ENCODE measurements at regions not wholly inside any gene's neighbourhood (a gene's known extent, or its start where the extent isn't known, plus 50 kb on each side); places are given as distances from the start of the nearest gene placed in this dataset.

DNA sequence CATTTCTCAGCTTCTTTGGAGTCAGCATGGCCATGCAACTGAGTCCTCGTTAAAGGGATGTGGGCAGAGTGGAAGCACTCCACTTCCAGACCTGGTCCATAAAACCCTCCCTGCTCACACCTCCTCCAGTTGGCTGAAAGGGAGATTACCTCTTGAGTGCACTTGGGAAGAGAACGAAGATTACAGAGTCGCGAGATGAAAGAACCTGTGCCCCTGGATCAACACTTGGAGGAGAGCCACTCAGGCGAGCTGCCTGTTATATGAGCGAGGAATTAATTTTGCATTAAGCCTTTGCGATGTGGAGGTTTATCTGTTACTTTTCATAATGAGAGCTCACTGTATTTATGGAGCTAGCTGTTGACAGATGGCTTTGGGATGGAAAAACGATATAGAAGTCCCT is 147.9 kb downstream of the MAF start:
- ChIA-PET CTCF (no interaction called here), POLR2A (no interaction called here)
- Histone ChIP-seq H3K27ac (ENCODE audit: low read length) (no peak overlapping the region), H3K36me3 (ENCODE audit: control insufficient read depth, insufficient read depth, low read length) (no peaks in the 10 kb centered on the region), H3K9me3 (ENCODE audit: control insufficient read depth, insufficient read depth, low read depth, low read length) (no peaks in the 10 kb centered on the region), H3K4me1 (ENCODE audit: control insufficient read depth, insufficient read depth, low read length) (no peaks in the 10 kb centered on the region), H3K4me3 (ENCODE audit: low read depth in 2 of 2, low read length in 2 of 2) (no peak overlapping the region), H3K27me3 (ENCODE audit: control insufficient read depth, insufficient read depth, low read length) (peaks cover 2% of the 10 kb centered on the region; the same call in 1 of the 2 replicates)
- intact Hi-C loops (cut with micrococcal nuclease; ENCODE audit: unreplicated experiment), result no loop called here
- BruUV-seq (replicated peaks), result no TSS peak
- no peak for TF ChIP-seq TCF7L2 (IDR thresholded peaks at IDR 0.05; ENCODE audit: low read depth, low read length)
- TF ChIP-seq, protein P1, sequence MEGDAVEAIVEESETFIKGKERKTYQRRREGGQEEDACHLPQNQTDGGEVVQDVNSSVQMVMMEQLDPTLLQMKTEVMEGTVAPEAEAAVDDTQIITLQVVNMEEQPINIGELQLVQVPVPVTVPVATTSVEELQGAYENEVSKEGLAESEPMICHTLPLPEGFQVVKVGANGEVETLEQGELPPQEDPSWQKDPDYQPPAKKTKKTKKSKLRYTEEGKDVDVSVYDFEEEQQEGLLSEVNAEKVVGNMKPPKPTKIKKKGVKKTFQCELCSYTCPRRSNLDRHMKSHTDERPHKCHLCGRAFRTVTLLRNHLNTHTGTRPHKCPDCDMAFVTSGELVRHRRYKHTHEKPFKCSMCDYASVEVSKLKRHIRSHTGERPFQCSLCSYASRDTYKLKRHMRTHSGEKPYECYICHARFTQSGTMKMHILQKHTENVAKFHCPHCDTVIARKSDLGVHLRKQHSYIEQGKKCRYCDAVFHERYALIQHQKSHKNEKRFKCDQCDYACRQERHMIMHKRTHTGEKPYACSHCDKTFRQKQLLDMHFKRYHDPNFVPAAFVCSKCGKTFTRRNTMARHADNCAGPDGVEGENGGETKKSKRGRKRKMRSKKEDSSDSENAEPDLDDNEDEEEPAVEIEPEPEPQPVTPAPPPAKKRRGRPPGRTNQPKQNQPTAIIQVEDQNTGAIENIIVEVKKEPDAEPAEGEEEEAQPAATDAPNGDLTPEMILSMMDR (IDR thresholded peaks at IDR 0.05), result no peak
- TF ChIP-seq, protein P2, sequence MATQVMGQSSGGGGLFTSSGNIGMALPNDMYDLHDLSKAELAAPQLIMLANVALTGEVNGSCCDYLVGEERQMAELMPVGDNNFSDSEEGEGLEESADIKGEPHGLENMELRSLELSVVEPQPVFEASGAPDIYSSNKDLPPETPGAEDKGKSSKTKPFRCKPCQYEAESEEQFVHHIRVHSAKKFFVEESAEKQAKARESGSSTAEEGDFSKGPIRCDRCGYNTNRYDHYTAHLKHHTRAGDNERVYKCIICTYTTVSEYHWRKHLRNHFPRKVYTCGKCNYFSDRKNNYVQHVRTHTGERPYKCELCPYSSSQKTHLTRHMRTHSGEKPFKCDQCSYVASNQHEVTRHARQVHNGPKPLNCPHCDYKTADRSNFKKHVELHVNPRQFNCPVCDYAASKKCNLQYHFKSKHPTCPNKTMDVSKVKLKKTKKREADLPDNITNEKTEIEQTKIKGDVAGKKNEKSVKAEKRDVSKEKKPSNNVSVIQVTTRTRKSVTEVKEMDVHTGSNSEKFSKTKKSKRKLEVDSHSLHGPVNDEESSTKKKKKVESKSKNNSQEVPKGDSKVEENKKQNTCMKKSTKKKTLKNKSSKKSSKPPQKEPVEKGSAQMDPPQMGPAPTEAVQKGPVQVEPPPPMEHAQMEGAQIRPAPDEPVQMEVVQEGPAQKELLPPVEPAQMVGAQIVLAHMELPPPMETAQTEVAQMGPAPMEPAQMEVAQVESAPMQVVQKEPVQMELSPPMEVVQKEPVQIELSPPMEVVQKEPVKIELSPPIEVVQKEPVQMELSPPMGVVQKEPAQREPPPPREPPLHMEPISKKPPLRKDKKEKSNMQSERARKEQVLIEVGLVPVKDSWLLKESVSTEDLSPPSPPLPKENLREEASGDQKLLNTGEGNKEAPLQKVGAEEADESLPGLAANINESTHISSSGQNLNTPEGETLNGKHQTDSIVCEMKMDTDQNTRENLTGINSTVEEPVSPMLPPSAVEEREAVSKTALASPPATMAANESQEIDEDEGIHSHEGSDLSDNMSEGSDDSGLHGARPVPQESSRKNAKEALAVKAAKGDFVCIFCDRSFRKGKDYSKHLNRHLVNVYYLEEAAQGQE (IDR thresholded peaks at IDR 0.05; ENCODE audit: insufficient read depth in 1 of 2, low read depth in 2 of 2, low read length in 1 of 2), result no peak
- TF ChIP-seq POLR2AphosphoS5 (IDR thresholded peaks at IDR 0.05; ENCODE audit: low read depth, low read length), result no peak
- TF ChIP-seq SIN3A (IDR thresholded peaks at IDR 0.05; ENCODE audit: borderline replicate concordance, insufficient read depth, low read depth, low read length), result no peak
- in situ Hi-C loops (cut with HindIII; ENCODE audit: low pct_unique_long_range_greater_than_20kb, low sequenced_read_pairs), result no loop called here
- DNase-seq (ENCODE audit: low read depth, low spot score), result no peak
- ATAC-seq, result no peak

DNA sequence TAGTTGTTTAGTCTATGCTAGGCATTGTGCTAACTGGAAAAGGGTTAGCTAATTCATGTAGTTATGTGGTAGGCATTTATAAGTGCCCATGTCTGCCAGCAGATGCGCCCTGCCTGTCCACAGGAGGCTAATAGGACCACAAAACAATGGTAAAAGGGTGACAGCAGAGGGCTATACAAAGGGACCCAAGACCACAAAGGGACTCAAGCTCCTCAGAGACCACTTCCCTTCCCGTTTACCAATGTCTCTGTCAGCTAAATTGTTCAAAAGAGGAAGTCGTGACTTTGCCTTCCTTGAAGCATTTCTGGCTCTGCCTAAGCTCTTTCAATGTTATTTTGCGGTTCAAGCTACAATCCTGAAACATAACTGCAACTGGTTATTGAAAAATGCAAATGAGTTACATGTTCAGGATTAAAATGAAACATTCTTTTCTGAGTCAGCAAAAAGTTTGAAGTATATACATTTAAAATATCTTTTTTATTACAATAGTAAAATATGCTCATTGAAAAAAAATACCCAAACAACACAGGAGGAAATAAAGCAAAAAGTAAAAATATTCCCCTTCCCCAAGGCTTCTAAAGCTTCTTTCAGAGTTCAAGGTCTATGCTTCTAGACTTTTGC is 149.2 kb downstream of the MAF start:
- H3K36me3 ChIP-seq (ENCODE audit: control insufficient read depth, insufficient read depth, low read length), result no peaks in the 10 kb centered on the region
- H3K4me3 ChIP-seq (ENCODE audit: low read depth in 2 of 2, low read length in 2 of 2), result no peak overlapping the region
- TF ChIP-seq, protein P1 (IDR thresholded peaks at IDR 0.05), result no peak
- TF ChIP-seq, protein P2 (IDR thresholded peaks at IDR 0.05; ENCODE audit: insufficient read depth in 1 of 2, low read depth in 2 of 2, low read length in 1 of 2), result no peak
- TF ChIP-seq SIN3A (IDR thresholded peaks at IDR 0.05; ENCODE audit: borderline replicate concordance, insufficient read depth, low read depth, low read length) (no peak), POLR2AphosphoS5 (IDR thresholded peaks at IDR 0.05; ENCODE audit: low read depth, low read length) (no peak), TCF7L2 (IDR thresholded peaks at IDR 0.05; ENCODE audit: low read depth, low read length) (no peak)
- H3K4me1 ChIP-seq (ENCODE audit: control insufficient read depth, insufficient read depth, low read length), result no peaks in the 10 kb centered on the region
- ATAC-seq (no peak), DNase-seq (ENCODE audit: low read depth, low spot score) (no peak)
- ChIA-PET CTCF (no interaction called here), POLR2A (no interaction called here)
- in situ Hi-C loops (cut with HindIII; ENCODE audit: low pct_unique_long_range_greater_than_20kb, low sequenced_read_pairs) (no loop called here), intact Hi-C loops (cut with micrococcal nuclease; ENCODE audit: unreplicated experiment) (no loop called here)
- H3K27ac ChIP-seq (ENCODE audit: low read length), result no peak overlapping the region
- no TSS peak for BruUV-seq (replicated peaks)
- H3K9me3 ChIP-seq (ENCODE audit: control insufficient read depth, insufficient read depth, low read depth, low read length), result no peaks in the 10 kb centered on the region
- H3K27me3 ChIP-seq (ENCODE audit: control insufficient read depth, insufficient read depth, low read length), result peaks cover 2% of the 10 kb centered on the region
